ENCODE measurements at regions not wholly inside any gene's neighbourhood (a gene's known extent, or its start where the extent isn't known, plus 50 kb on each side); places are given as distances from the start of the nearest gene placed in this dataset.

DNA sequence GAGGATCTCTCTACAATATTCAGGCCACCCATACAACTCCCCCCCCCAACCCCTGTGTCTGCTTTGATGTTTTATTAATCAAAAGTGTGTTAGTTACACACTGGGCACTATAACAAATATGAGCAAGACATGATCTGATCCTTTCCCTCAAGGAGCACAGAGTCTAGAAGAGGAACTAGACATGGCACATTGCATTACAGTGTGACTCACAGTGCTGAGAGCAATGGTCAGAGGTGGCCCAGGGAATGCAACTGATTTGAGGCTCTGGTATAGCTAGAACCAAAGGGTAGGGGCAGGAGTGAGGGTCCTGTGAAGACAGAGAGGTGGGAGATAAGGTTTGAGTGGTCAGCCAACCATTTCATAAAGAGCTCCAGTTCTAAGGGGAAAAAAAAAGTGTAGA lies 539.2 kb downstream of the ACTL7B start:
- ATAC-seq: no peak

DNA sequence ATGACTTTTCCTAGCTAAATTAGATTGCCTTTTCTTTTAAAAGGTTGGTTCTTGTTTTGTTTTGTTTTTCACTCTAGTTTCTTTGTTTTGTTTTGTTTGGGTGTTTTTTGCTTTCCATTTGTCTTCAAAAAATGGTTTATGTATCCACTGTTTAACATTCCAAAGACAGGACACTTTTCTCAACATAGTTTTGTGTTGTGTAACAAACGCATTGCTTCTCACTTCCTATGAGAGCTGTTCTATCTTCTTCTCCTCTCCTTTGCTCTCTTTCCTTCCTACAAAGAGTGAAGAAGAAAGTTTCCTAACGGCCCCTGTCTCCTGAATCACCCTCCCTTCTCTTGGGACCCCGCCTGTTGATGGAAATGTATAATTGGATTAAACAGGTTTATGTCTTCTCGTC lies 539.7 kb downstream of the ACTL7B start:
- no peak for ATAC-seq

DNA sequence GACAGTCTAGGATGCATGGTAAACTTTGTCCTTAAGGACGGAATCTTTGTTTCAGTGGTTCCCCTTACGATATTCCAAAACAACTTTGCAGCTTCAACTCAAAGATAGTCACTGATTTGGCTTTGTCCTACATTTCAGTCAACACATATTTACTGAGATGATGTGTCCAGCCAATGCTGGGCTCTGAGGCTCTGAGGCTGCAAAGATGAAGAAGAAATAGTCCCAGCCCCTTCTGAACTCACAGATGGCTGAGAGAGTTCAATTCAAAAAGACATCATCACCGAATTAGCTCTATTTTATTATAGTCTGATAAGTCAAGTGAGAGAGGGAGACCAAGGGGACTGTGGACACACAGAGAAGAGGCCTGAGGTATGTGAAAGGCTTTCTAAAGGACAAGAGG lies 544.0 kb downstream of the ACTL7B start:
- no peak for ATAC-seq

DNA sequence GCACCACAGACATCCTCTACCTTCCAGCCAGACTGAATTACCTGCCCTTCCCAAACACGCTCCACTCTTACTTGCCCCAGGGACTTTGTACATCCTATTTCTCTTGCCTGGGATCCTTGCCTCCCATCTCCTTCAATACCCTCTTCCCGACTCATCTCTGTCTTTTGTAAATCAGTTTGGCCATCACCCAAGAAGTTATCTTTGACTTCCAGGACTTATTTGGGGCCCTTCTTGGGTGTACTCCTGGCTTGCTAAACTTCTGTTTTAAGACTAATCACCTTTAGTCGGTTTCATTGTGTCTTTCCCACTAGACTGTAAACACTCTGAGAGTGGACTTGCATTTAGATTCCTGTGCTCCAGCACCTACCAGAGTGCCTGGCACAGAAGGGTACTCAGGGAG lies 545.6 kb downstream of the ACTL7B start:
- no peak for ATAC-seq

DNA sequence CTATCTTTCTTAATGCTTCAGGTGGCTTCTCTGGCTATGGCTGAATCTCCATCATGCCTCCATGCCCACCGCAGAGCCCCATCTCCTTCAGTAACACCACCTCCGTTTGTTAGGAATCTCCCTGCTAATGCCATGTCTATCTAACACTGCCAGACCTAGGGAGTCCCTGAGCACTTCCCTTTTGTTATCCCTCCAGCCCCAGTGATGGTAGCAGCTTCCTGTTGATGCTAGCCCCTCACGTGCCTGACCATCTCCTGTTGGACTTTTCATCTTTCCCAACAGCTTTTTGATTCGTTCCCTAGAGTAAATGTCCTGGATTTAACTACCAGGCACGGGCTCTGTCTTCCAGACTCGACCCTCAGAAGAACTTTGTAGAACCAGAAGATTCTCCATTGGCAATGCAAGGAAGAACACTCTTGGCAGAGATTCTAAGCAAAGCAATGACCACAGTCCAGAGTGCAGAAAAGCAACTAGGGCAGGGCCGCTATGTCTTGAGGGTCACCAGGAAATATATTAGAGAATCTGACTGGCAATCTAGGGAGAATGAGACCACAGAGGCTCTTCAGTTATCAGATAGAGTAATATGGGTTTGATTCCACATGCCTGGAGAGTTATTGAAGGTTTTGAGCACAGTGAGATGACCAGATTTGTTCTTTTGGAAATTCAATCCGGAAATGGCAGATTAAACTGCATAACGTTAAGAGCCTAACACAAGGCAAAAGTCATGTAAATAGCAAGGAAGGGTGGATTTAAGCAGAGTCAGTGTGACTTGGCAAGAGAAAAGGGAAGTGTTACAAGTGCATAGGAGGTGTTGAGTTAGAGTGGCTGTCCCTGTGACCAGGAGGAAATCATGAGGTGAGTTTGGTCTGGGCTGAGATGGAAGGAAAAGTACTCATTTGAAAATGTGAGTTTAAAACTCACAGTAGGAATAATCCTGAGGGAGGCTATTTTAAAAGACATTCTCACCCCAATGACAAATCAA lies 555.2 kb downstream of the ACTL7B start:
- ATAC-seq: no peak

DNA sequence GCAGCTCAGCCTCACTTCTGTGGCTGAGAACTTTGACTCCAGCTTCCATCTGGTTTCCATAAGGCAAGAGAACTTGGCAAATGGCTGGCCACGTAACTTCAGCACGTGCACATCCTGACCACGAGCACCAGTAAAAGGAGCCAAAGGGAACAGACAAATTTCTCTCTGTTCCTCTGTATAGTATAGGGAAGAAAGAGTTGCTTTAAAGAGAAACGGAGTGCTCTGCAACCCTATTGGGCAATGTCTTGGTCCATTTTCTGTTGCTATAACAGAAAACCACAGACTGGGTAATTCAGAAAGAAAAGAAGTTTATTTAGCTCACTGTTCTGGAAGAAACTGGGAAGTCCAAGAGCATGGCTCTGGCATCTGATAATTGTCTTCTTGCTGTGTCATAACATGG lies 558.7 kb downstream of the ACTL7B start:
- no peak for ATAC-seq

DNA sequence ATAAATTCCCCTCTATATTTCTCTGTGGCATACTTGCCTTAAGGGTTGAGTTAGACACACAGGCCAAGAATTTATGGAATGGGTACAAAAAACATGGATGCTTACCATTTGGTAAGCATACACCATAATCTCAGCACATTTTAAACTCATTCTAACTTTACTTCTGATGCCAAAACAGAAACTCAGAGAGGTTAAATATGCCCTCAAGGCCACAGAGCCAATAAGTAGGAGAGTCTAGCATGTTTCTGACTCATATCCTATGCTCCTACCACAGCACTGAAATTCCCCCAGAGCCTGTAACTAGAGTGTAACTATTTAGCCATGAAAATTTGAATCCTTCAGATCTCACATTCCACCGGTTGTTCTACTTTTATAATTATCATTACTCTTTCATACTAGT lies 559.7 kb downstream of the ACTL7B start:
- ATAC-seq: no peak

DNA sequence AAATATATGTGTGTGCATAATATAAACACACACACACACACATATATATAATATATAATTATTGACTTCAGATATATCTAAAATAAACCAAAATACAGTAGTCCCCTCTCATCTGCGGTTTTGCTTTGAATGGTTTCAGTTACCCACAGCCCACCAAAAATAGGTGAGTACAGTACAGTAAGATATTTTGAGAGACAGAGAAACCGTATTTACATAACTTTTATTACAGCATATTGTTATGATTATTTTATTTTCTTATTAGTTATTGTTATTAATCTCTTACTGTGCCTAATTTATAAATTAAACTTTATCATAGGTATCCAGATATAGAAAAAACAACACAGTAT lies 564.2 kb downstream of the ACTL7B start:
- no peak for ATAC-seq

DNA sequence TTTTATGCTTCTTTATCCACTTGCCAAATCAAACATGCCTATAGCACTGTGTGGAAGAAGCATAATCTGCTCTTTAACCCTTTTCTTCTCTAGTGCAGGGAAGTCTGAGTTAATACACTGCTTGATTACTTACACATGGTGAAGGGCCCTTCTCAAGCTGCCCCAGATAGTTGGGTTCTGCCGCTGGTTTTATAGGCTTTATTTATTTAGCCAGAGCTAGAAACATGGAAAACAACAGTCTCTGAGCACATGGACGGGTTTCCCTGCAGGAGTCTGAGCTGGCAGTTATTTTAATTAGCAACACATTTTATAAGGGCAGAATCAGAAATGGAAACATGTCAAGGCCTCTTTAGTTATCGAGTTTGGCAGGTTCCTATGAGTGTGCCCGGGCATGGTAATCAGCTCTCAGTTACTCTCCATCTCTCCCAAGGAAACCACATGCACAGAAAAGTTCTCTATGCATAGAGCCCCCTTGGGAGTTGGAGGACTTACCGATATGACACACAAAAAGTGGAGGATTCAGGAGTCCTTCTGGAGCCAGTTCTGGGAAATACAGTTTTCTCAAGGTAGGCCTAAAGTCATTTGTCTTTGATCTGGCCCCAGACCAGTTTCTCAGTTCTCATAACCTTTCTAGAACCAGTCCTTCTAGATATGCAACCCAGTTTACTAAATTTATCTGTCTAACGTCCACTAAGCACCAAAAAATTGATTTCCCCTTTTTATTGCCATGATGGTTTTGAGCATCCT lies 564.8 kb downstream of the ACTL7B start:
- ATAC-seq: no peak

DNA sequence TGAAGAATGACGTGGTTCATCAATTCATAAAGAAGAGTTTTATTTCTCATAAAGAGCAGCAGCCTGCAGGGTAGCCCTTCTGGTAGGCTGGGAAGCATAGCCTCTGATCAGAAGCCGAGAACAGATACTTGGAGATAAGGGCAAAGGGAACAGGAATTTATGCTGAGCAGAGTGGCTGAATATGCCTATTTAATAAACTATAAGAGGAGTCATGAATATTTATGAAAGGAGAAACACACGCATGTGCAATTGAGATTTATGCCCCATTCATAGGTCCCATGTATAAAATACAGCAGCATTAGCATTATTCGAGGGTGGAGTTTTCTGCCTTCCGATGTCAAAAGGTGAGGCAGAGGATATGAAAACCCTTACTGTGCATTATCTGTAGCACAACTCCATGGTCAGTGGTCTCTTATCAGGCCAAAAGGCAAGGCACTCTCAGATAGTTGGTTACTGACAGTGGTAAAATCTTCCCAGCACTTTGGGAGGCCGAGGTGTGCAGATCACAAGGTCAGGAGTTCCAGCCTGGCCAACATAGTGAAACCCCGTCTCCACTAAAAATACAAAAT lies 569.1 kb downstream of the ACTL7B start:
- ATAC-seq: no peak

DNA sequence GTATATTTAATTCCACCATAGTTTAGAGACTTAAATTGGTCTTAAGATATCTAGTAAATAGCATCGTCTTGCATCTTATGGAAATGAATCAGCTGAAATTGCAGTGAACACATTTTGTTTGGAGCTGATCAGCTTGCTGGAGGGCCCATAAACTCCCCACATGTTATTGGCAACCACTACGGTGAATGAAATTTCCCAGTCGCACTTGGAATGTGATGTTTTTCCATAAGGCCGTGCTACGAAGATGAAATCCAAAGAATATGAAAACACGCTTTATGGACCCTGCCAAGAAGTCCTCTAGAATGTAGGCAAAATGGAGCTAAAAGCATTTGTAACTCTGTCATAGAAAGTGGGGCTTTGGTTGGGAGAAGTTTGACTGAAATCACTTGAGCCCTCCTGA lies 572.1 kb downstream of the ACTL7B start:
- no peak for ATAC-seq

DNA sequence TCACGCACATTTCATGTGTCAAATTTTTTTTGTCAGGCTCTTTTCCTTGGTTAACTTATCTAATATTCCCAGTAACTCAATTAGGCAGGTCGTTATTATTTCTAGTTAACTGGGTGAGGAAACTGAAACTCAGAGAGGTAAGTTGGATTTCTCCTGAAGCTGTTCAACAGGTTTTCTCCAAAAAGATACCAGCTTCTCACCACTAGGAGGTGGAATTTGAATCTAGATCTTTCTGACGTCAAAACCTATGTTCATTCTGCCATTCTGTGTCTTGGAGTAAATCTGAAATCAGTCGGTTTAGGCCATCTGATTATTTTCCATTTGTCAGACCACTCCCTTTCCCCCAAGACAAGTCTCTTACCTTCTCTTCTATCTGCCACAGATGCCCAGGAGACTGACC lies 572.9 kb downstream of the ACTL7B start:
- ATAC-seq: no peak

DNA sequence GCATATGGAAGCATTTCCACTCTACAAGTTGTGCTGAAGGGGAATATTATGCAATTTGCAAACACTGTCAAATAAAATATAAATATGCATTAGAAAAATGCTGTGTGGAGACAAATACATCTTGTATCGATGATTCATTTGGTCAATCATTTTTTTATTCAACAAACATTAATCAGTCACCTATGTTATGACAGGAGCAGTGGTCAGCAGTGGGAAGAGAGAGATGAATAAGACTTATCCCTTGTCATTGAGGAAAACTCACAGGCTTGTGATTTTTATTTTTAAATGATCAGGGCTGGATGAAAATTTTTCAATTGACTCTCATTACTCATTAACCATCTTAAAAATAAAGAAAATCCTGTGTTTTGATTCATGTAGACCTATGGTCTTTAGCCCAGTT lies 574.1 kb downstream of the ACTL7B start:
- ATAC-seq: no peak

DNA sequence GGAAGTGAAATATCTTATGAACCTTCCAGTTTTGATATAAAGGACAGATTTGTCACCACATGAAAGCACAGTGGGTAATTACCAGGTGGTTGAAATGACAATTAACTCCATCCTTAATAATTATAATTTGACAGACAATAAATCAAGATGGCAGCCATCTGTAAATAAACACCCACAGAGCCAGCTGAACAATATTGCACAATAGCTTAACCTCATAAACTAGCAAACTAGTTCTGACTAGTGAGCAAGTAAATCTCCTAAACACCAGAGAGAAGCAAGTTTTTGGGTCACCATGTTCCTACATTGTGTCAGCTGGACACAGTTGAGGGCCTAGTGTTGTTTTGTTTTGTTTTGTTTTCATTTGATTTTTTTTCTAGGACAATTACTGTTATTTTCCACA lies 577.4 kb downstream of the ACTL7B start:
- ATAC-seq: no peak

DNA sequence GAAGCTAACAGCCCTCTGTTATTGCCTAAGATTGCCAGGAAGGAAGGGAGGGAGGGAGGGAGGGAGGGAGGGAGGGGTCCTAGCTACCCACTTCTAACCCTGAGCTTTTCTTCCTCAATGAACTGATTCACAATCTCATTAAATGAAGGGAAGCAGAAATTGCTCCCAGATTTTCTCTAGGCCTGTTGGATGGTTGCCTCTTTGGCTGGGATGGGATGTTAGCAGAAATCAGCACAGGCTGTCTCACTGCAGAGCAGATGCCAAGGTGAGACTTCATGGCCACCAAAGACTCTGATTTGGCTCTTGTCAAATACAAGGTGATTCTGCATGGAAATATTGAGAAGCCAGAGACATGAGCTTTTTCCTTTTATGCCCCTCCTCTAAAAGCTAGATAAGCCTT lies 578.6 kb downstream of the ACTL7B start:
- no peak for ATAC-seq

DNA sequence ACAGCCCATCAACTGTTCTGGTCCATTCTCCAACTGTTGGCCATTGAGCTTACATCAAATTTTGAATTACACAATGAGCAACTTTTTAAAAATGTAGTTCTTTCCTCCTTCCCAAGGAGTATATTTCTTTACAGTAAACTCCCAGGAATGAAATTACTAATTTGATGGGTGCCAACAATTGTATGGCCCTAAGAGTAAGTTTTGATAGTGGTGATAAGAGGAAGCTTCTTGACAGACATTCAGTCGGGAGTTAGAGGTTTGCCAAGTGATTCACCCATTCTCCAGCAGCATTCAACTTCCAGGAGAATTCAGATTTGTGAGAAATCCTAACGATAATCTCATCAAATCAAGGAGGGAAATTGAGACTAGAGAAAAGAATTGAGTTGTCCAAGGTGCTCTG lies 579.9 kb downstream of the ACTL7B start:
- no peak for ATAC-seq

DNA sequence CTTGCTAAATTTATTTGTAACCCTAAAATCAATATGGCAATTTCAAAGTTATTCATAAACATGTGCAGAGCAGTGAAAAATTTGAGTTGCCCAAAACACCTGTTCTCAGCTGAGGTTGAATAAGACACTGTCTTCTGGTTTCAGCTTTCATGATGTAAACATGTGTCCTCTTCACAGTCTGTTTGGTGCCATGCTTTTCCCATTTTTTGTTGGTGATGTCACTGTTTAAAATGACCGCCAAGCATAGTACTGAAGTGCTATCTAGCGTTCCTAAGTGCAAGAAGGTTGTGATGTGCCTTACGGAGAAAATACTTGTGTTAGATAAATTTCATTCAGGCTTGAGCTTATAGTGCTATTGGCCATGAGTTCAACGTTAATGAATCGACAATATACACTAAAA lies 580.8 kb downstream of the ACTL7B start:
- no peak for ATAC-seq

DNA sequence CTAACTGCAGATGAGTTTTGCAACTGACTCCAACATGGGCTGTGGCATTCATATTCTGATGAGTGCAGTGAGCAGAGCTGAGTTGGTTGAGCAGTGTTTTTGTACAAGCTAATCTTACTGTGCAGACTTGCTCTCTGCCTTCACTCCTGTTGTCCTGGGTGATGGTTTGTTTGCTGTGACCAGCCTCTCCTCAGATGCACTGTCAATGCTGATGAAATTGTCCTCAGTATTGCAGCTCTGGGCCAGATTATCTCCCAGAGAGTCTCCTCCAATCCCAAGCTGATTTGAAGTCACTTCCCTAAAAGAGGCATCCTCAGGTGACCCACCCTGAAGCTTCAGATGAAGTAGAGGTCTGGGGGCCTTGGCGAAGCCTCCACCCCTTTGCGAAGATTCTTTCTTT lies 581.8 kb downstream of the ACTL7B start:
- ATAC-seq: no peak

DNA sequence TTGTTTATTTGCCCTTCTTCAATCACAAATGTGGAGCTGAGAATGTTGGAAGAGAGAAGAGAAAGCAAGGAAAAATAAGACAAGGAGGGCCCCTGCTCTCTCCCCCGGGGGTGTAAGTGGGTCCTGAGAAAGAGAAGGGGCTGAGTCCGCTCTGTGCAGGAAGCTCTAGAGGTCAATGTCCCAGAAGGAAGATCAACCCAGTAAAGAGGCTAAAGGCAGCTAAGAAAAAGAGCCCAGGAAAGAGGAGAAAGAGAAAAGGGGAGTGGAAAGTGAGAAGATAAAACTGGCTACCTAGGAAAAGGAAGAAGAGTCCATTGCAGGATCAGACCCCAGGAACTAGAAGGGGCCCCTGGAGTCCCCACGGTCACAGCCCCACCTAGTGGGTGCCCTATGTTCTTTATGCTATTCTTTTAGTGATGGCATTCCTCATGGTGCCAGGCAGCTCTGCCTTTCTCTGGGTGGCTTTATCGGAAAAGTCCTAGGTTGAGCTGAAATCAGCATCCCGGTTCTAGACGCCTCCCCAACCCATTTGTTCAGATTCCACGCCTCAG lies 583.4 kb downstream of the ACTL7B start:
- ATAC-seq: no peak

DNA sequence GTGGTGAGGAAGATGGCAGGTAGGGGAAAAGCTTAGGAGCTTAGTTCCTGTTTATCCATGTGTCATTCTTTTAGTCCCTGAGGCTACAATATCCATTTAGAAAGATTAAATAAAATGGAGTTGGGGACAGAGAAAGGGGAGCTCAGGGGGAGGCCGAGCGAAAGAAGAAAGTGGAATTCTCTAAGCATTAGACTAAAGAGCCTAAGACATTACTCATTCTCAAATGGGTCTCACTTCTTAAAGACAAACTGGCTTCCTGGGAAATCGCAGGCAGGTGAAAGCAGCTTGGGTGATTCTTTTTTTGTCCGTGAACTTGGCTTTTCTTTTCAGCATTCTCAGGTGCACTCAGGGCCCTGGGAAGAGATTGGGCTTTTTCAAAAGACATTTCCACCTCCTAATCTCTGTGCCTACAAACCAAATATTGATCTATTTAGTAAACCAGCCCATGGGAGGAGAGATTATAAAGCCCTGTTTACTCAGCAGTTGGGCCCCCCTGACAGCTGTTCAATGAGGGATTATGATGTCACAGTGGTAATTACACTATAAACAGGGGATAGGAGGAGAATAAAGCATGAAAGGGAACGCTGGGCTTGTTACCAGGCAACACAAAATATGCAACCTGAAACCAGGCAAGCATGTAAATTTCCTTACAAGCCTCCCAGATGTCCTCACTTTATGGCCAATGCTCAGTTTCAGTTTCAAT lies 584.0 kb downstream of the ACTL7B start:
- ATAC-seq: no peak

DNA sequence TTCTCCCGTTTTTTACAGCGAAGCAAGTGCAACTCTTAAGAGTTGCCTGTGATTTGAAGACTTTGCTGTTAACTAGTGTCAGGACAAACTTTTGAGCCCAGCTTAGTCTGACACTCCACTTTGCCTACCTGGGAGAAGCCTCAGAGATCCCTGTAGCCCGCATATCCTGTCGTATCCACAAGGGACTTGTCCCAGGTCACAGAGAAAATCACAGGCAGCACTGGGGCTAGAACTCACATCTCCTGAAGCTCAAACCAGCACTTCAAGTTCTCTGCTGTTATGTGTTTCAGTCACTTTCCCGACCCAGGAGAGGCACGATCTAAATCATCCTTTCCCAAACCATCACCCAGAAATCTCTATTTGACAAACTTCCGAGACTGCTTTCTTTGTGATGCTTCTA lies 584.5 kb downstream of the ACTL7B start:
- no peak for ATAC-seq

DNA sequence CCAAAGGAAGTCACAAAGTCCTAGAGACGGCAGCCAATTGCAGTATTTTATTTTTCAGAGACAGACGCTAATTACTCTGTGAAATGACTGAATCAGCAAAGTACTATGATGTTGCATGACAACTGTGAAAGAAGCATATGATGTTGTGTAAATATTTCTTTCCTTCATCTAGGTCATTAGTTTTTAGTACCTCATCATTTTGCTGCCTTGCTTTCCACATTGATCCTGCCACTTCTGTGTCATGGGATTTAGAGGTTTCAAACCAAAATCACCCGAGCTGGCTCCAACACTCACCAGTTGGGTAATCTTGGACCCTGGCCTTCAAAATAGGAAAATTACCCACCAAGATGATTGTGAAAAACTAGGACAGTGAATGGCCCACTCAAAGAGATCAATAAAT lies 585.2 kb downstream of the ACTL7B start:
- no peak for ATAC-seq

DNA sequence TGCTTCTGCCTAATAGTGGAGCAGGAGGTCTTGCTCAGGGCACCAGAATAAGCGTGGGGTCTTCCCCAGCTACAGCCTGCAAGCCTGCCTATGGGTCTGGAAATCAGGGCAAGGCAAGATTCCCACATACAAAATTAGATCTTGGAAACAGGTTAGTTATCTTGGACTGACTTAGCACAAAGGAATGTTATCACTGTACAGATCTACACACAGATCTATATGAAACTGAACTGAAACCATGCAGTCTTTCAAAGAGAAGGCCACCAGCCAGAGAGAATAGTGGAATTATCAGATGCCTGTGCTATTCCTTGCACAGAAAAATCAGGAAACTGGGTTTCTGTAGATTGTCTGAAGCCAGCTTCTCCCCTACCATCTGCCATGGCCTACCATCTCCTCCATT lies 585.7 kb downstream of the ACTL7B start:
- no peak for ATAC-seq

All from activated CD4-positive, CD25-positive, alpha-beta regulatory T cell treated with anti-CD3 and anti-CD28 coated beads, Interleukin-2, amount 50 U/mL, for 24 hours (primary cell).